ENCODE measurements at regions not wholly inside any gene's neighbourhood (a gene's known extent, or its start where the extent isn't known, plus 50 kb on each side); places are given as distances from the start of the nearest gene placed in this dataset.
"Not testable (repeated sequence)": the region's sequence is repeated elsewhere in the genome, so short reads cannot be mapped to it uniquely, and the experiment has no call there.

DNA sequence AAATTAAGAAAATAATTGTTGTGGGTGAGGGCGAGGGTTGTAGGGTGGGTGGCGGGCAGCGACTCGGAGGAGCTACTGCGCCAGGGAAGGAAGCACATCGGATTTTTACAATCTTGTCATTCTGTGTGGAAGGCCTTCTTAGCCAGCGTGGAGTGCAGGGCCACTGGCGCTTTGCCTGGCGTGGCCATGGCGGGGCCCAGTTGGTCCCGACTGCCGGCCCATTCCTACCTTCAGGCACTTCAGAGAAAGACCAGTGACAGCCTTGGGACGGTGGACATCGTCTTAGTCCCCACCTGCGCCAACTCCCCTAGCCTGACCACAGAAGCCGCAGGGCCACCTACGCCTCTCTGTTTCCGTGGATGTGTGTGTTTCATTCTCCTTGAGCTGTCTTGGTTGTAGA lies 136.9 kb upstream of the NEGR1 start:
- DNase-seq (ENCODE audit: low spot score), result no peak

DNA sequence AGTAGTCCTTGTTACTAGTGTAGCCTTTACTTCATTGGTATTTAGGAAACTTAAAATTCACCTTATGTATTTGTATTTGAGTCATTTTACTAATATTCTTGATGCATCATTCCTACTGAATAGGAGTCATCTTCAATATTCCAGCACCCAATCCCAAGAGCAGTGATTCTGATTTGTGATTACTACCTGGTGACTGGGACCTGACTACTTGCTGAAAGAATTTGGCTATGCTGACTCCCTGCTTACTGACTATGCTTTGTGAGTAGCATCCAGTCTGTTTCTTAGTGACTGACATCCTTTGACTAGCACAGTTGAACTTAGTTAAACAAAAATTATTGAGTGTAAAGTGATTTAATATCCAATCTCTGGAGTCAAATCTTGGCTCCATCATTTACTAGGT lies 129.9 kb upstream of the NEGR1 start:
- DNase-seq (ENCODE audit: low spot score), result no peak

DNA sequence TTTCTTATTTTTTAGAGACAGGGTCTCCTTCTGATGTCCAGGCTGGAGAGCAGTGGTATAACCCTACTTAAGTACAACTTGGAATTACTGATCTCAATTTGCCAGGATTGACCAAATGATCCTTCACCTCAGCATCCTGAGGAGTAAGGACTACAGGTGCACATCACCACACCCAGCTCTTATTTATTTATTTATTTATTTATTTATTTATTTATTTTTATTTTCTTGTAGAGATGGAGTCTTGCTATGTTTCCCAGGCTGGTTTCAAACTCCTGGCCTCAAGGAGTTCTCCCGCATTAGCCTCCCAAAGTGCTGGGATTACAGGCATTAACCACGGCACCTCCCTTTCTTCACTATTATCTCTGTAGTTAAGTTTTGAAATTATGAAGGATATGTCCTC lies 117.5 kb upstream of the NEGR1 start:
- DNase-seq (ENCODE audit: low spot score), result no peak

DNA sequence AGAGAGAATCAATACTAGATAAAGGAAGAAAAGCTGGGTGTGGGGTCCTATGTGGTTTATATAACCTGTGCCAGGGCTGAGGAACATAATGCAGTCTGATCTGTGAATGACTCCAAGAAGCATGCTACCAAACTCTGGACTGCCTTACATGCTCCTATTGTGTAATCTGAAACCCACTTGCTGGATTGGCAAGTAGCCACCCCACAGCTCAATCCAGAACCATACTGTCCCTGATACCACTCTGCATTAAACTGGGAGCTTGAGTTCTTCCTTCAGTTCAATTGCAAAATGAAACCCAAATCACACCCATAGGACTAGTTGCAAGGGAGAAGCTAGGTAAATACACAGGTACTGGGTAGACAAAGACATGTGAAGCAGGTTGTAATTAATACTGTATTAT lies 115.4 kb upstream of the NEGR1 start:
- DNase-seq (ENCODE audit: low spot score), result no peak

DNA sequence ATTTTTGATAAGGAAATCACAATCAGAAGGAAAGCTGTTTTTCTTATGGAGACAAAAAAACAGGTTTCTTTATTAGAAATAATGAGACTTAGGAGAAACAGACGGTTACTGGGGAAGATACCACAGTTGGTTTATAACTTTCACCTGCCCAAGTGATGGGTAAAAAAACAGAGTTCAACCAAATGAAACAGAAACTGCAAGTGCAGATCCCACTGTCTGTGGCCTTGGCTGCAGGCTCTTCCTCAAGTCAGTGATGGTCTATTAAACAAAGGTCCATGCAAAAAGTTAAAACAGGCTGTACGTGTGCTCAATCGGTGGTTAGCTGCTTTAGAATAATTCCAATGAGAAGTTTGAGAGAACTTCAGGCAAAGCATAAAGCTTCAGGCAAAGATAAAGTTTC lies 112.1 kb upstream of the NEGR1 start:
- DNase-seq (ENCODE audit: low spot score), result no peak

DNA sequence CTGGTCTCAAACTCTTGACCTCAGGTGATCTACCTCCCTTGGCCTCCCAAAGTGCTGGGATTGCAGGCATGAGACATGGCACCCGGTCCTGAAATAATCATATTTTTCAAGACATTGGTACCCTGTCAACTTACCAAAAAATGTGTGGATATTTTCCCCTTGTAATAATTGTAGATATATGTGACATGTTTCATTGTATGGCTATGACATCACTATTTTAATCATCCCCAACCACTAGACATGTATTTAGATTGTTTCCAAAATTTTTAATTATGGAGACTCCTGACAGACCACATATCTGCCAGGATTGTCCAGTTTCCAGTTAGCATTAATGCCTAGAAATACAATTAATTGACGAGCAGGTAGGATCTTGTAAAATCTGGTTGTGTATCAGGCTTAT lies 96.7 kb upstream of the NEGR1 start:
- DNase-seq (ENCODE audit: low spot score), result no peak

DNA sequence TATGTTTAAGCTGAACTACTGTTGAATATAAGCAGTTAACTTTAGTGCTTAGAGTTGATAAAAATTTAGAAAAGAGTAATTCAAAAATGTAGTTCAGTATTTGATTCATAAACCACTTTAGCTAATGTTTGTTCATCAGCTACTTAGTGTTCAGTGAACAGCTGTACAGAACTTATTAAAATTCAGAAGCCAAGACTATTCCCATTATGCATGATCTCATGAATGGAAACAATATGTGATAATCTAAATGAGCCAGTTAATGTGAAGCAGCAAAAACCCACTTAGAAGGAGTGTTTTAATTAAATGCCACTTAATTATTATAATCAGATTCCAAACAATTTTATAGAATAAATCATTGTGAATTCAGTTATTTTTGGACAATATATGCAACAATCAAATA lies 92.9 kb upstream of the NEGR1 start:
- no peak for DNase-seq (ENCODE audit: low spot score)

DNA sequence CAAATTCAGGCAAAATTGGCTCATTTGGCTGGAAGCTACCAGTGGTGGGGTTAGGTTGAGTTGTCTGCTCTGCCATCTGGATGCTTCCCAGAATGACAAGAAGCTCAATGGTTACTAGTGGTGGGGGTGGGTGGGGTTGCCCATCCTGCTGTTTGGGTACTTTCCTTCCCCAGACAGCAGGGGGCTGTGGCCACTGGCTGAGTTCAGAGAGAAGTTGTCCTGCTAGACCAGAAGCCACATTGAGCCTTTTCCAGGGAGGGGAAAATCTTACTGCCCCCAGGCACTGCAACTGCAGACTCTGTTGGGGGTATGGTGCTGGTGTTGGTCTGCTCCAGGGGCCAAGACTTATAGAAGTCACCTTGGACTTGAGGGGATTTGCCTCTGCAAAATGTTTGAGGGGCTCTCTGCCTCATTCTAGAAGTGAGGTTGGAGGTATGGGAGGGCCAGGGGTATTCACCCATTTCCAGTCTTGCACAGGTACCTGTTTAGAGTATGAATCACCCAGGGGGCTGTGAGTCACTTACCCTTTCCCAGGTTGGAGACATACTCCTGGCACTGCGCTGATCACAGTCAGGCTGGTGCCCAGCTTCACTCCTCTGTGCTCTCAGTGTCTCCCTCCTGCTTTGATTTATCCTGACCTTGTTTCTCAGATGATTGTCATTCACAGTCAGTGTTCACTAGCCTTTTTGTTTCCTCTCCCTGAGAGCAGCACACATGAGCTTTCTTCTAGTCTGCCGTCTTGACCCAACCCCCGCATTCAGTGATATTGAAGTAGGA lies 89.1 kb upstream of the NEGR1 start:
- no peak for DNase-seq (ENCODE audit: low spot score)

DNA sequence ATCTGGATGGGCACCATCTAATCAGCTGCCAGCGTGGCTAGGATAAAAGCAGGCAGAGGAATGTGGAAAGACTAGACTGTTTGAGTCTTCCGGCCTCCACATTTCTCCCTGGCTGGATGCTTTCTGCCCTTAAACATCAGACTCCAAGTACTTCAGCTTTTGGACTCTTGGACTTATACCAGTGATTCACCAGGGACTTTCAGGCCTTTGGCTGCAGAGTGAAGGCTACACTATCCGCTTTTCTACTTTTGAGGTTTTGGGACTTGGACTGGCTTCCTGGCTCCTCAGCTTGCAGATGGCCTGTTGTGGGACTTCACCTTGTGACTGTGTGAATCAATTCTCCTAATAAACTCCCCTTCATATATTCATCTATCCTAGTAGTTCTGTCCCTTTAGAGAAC lies 88.5 kb upstream of the NEGR1 start:
- DNase-seq (ENCODE audit: low spot score), result not testable (repeated sequence)

DNA sequence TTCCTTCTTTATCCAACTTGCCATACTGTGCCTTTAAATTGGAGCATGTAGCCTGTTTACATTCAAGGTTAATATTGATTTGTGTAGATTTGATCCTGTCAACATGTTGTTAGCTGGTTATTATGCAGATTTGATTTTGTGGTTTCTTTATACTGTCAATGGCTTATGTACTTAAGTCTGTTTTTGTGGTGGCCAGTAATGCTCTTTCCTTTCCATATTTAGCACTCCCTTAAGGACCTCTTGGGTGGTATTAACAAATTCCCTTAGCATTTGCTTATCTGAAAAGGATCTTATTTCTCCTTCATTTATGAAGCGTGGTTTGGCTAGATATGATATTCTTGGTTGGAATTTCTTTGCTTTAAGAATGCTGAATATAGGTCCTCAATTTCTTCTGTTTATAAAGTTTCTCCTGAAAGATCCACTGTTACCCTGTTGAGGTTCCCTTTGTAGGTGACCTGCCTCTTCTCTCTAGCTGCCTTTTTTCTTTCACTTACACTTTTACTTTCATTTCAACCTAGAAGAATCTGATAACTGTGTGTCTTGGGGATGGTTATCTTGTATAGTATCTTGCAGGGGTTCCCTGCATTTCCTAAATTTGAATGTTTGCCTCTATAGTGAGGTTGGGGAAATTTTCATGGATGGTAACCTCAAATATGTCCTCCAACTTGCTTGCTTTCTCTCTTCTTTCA lies 86.9 kb upstream of the NEGR1 start:
- no peak for DNase-seq (ENCODE audit: low spot score)

DNA sequence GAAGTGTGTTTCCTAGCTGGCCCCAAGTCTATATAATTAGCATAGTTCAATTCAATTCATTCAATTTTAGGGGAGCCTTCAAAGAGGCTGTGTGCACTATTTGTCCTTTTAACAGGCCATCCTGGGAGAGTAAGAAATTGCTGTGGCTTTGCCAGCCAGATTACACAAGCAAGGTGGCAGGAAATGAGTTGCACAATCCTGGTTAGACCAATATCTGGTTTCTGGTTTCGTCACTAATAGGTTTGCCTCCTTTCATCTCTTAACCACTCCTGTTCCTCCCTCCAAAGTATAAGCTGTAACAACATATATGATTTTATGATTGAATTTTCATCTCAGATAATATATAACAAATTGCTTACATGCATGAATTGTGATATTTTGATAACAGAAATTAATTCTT lies 84.1 kb upstream of the NEGR1 start:
- DNase-seq (ENCODE audit: low spot score), result no peak

DNA sequence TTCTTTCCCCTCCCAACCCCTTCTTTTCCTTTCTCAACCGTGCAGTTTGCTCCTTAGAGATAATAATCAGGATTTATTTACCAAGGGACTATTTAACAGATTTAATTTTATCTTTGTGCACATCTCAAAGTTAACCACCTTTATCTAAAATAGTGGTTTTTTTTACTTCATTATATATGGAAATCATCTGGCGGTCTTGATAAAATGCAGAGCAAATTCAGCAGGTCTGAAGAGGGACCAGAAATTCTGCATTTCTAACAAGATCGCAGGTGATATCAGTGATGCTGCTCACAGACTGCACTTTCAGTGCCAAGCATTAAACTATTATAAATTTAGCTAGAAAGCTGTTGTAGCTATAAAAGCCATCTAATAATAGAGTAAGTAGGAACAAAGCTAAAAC lies 83.4 kb upstream of the NEGR1 start:
- no peak for DNase-seq (ENCODE audit: low spot score)

DNA sequence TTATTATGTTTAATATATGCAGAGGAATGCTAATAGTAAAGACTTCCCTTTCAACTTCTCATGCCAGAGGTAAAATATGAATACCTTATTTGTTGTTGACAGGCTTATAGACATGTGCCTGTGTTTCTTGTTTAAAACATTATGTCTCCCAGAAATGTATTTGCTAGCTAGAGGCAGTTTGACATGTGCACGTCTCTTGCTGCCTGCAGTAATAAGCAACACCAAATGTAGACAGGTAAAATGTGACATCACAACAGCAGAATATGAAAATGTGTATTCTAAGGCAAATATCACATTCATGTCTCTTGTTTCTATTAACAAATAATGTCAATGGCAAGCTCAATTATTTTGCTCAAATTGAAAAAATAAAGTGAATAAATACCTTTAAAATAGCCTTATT lies 80.2 kb upstream of the NEGR1 start:
- DNase-seq (ENCODE audit: low spot score), result no peak

DNA sequence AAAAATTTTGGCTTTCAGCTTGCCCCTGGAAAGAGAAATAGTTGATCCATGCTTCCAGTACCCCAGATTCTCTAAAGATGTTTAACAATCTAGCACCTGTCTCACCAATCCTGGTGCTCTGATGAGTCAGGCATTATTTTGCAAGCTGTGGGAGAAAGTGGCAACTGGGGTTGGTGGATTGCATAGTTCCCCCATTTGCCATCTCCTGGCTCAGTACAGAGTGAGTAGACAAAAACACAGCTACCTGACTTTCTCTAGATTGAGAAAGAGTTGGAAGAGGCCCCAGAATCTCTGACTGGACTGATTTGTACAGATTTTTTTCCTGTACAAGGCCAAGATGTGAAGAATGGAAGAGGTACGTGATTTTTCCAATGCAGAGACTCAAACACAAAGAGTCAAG lies 75.1 kb upstream of the NEGR1 start:
- DNase-seq (ENCODE audit: low spot score), result no peak

DNA sequence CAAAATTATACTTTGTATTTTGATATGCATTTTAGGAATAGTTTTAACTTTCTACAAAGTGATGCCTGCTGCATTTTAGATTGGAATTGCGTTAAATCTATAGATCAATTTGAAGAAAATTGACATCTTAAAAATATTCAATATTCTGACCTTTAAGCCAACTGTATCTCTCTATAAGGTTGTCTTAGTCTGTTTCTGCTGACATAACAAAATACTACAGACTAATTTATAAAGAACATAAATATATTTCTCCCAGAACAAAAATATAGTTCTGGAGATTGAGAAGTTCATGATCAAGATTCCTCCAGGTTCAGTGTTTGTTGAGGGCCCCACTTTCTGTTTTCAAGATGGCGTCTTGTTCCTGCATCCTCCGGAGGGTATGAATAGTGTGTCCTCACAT lies 73.6 kb upstream of the NEGR1 start:
- no peak for DNase-seq (ENCODE audit: low spot score)

DNA sequence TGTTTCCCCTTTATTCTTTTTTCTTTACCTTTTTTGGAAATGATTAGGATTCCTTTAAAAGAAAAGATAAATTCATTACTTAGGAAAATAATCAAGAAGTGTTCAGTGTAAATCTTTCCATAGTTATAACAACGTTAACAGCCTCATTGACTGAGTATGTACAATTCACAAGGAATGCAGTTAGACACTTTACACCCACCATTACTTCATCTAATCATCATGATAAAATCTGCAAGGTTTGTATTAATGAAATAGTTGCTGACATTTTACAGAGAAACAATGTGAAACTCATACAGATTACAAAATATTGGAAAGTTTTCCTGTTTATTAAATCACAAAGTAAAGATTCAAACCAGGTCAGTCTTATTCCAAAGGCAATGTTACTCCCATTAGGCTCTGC lies 59.3 kb upstream of the NEGR1 start:
- no peak for DNase-seq (ENCODE audit: low spot score)

DNA sequence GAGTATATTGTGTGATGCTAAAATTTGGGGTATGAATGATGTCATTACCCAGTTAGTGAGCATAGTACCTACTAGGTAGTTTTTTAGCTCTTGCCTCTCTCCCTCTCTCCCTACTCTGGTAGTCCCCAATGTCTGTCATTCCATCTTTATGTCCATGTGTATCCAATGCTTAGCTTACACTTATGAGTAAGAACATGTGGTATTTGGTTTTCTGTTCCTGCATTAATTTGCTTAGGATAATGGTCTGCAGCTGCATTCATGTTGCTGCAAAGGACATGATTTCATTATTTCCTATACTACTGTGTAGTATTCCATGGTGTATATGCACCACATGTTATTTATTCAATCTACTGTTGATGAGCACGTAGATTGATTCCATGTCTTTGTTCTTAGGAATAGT lies 54.4 kb upstream of the NEGR1 start:
- DNase-seq (ENCODE audit: low spot score), result no peak

Measured in globus pallidus (tissue), 1 donor.